PC-3 (cell line): ENCODE measurements at regions not wholly inside any gene's neighbourhood (a gene's known extent, or its start where the extent isn't known, plus 50 kb on each side); places are given as distances from the start of the nearest gene placed in this dataset.
"Not testable (repeated sequence)": the region's sequence is repeated elsewhere in the genome, so short reads cannot be mapped to it uniquely, and the experiment has no call there.

ENCODE experiments used
- ATAC-seq: fragments of 200-7000 bp; cut with Tn5 transposase; 2 replicates; pipeline ENCODE4 v1.9.1; 2020; ENCODE audit warnings: mild to moderate bottlenecking, moderate library complexity
- BruUV-seq: library from RNA; stranded (reverse); fragments of 400-500 nt; replicated peaks from 2 replicates; lab custom pipeline; 2021; lab: Mats Ljungman, UMichigan
- CTCF ChIA-PET: fragments of 300-600 bp; sonication (Branson Sonifier 250); formaldehyde crosslinking; loops from one replicate; lab custom pipeline; 2022; ENCODE audit warnings: antibody characterized with exemption; lab: Charles Lee
- POLR2A ChIA-PET: fragments of 300-600 bp; sonication (Branson Sonifier 250); formaldehyde crosslinking; loops from one replicate; lab custom pipeline; 2022; ENCODE audit warnings: antibody characterized with exemption; ENCODE audit not compliant: unreplicated experiment; lab: Charles Lee
- DNase-seq: peaks from one replicate; pipeline ENCODE4 v3.0.0-alpha.2; 2015
- H2AFZ ChIP-seq: fragments of 300-600 bp; sonication (generic); 2 replicates; pipeline ENCODE4 v1.6.0; 2016; ENCODE audit warnings: antibody characterized with exemption, low read length
- H3F3A ChIP-seq: fragments of 300-600 bp; sonication (generic); one replicate; pipeline ENCODE4 v1.6.0; 2017; ENCODE audit warnings: antibody characterized with exemption, low read length, control low read depth, mild to moderate bottlenecking; ENCODE audit not compliant: unreplicated experiment
- H3K27ac ChIP-seq: fragments of 300-600 bp; sonication (generic); 2 replicates; pipeline ENCODE4 v1.5.1; 2016; ENCODE audit warnings: mild to moderate bottlenecking, low read length
- H3K27me3 ChIP-seq: fragments of 300-600 bp; sonication (generic); 2 replicates; pipeline ENCODE4 v1.6.1; 2016; ENCODE audit warnings: low read length, mixed read lengths
- H3K36me3 ChIP-seq: fragments of 300-600 bp; sonication (generic); 2 replicates; pipeline ENCODE4 v1.6.1; 2016; ENCODE audit warnings: low read depth, mixed run types, low read length, mixed read lengths
- H3K4me1 ChIP-seq: fragments of 300-600 bp; sonication (generic); 2 replicates; pipeline ENCODE4 v1.5.1; 2016; ENCODE audit warnings: low read length; ENCODE audit not compliant: insufficient read depth
- H3K4me2 ChIP-seq: fragments of 300-600 bp; sonication (generic); 2 replicates; pipeline ENCODE4 v1.6.0; 2016; ENCODE audit warnings: low read length
- H3K4me3 ChIP-seq: fragments of 300-600 bp; sonication (generic); 2 replicates; pipeline ENCODE4 v1.5.1; 2016; ENCODE audit warnings: mild to moderate bottlenecking, low read length, mixed read lengths
- H3K79me2 ChIP-seq: fragments of 300-600 bp; sonication (generic); 2 replicates; pipeline ENCODE4 v1.6.1; 2017; ENCODE audit warnings: low read length, mixed read lengths
- H3K9ac ChIP-seq: fragments of 300-600 bp; sonication (generic); 2 replicates; pipeline ENCODE4 v1.6.0; 2016; ENCODE audit warnings: mild to moderate bottlenecking, low read length
- H3K9me2 ChIP-seq: fragments of 300-600 bp; sonication (generic); replicated peaks from 2 replicates; pipeline ENCODE4 v1.6.1; 2016; ENCODE audit warnings: mixed run types, low read length, mixed read lengths
- H3K9me3 ChIP-seq: fragments of 300-600 bp; sonication (generic); 2 replicates; pipeline ENCODE4 v1.6.1; 2016; ENCODE audit warnings: low read length, mixed read lengths
- H4K20me1 ChIP-seq: fragments of 300-600 bp; sonication (generic); 2 replicates; pipeline ENCODE4 v1.6.1; 2016; ENCODE audit warnings: low read length, mixed read lengths
- CTCF ChIP-seq: fragments of 300-600 bp; sonication (generic); conservative IDR thresholded peaks from 2 replicates; pipeline ENCODE4 v1.5.1; 2017; ENCODE audit warnings: antibody characterized with exemption, low read depth, mild to moderate bottlenecking, low read length
- EZH2 ChIP-seq: fragments of 300-600 bp; sonication (generic); IDR thresholded peaks from one replicate; pipeline ENCODE4 v1.6.1; 2017; ENCODE audit warnings: antibody characterized with exemption, mild to moderate bottlenecking, low read length; ENCODE audit not compliant: unreplicated experiment
- EZH2phosphoT487 ChIP-seq: fragments of 300-600 bp; sonication (generic); IDR thresholded peaks from 2 replicates; pipeline ENCODE4 v1.6.1; 2018; ENCODE audit warnings: mild to moderate bottlenecking, antibody characterized with exemption, low read length, borderline replicate concordance
- intact Hi-C: fragments of 100-400 bp; cut with micrococcal nuclease; formaldehyde crosslinking; loops from 2 replicates; pipeline ENCODE4 v1.9.0; 2023

GRCh38 chr7:119256446-119257131 lies 1016.4 kb upstream of the KCND2 start:
- H3K79me2 ChIP-seq = no peaks in the 10 kb centered on the region
- BruUV-seq = no TSS peak
- TF ChIP-seq CTCF (no peak), EZH2phosphoT487 (no peak), EZH2 (no peak)
- H3K4me1 ChIP-seq = peaks cover 58% of the 10 kb centered on the region
- H3K4me2 ChIP-seq = peak overlapping the region; percentile 62
- ATAC-seq (peak; percentile 64), DNase-seq (peak; percentile 85)
- no peaks in the 10 kb centered on the region for H4K20me1 ChIP-seq
- H3K27me3 ChIP-seq = no peaks in the 10 kb centered on the region
- H3K4me3 ChIP-seq = no peak overlapping the region
- no peak overlapping the region for H2AFZ ChIP-seq
- CTCF ChIA-PET = no interaction called here
- no peaks in the 10 kb centered on the region for H3K9me3 ChIP-seq
- H3K36me3 ChIP-seq = no peaks in the 10 kb centered on the region
- POLR2A ChIA-PET = no interaction called here
- H3K27ac ChIP-seq = peak overlapping the region; percentile 31
- intact Hi-C loops = loop anchor here (5.0 kb wide), 3 partner anchors 81 to 836 kb away; no protein-coding TSS in a partner anchor
- no peaks in the 10 kb centered on the region for H3F3A ChIP-seq
- H3K9me2 ChIP-seq = no peaks in the 10 kb centered on the region
- H3K9ac ChIP-seq = no peak overlapping the region

- ATAC-seq, H3K9me2 ChIP-seq, H4K20me1 ChIP-seq, CTCF ChIA-PET, H3K79me2 ChIP-seq, H3K36me3 ChIP-seq, POLR2A ChIA-PET, H3K27ac ChIP-seq, BruUV-seq, H3K9me3 ChIP-seq, H2AFZ ChIP-seq, H3K9ac ChIP-seq, H3K27me3 ChIP-seq, intact Hi-C loops, H3K4me2 ChIP-seq, H3K4me3 ChIP-seq, H3F3A ChIP-seq, DNase-seq: not testable (repeated sequence)
- H3K4me1 ChIP-seq = peaks cover 15% of the 10 kb centered on the region
Measured at GRCh38 chr7:119266790-119267189, 1006.2 kb upstream of the KCND2 start.

GRCh38 chr7:119270045-119270464 lies 1002.9 kb upstream of the KCND2 start:
- Histone ChIP-seq H3K4me2 (0 out of 2 replicates have a peak overlapping the region, but pooled peaks have one; percentile 13), H3K9me3 (no peaks in the 10 kb centered on the region), H4K20me1 (no peaks in the 10 kb centered on the region), H3K79me2 (no peaks in the 10 kb centered on the region), H3K9me2 (no peaks in the 10 kb centered on the region), H3K36me3 (no peaks in the 10 kb centered on the region), H3K9ac (no peak overlapping the region), H3K27ac (peak overlapping the region; percentile 53), H3K4me1 (peaks cover 15% of the 10 kb centered on the region), H3K27me3 (no peaks in the 10 kb centered on the region), H3F3A (no peaks in the 10 kb centered on the region), H3K4me3 (no peak overlapping the region), H2AFZ (peak overlapping the region; percentile 51; the same call in 1 of the 2 replicates)
- BruUV-seq = no TSS peak
- TF ChIP-seq EZH2 (no peak), EZH2phosphoT487 (no peak), CTCF (peak; percentile 89)
- intact Hi-C loops = loop anchor here (1.0 to 5.0 kb wide), 7 partner anchors 212 to 1002 kb away; no protein-coding TSS in a partner anchor
- CTCF ChIA-PET = no interaction called here
- POLR2A ChIA-PET = no interaction called here
- ATAC-seq = peak; percentile 68
- peak; percentile 82 for DNase-seq
